AG09319 (cell line): ENCODE measurements at regions not wholly inside any gene's neighbourhood (a gene's known extent, or its start where the extent isn't known, plus 50 kb on each side); places are given as distances from the start of the nearest gene placed in this dataset.

Source experiments
- DNase-seq: peaks from one replicate; pipeline ENCODE4 v3.0.0-alpha.2; 2010; ENCODE audit warnings: low read depth; ENCODE audit errors: extremely low read depth
- CTCF ChIP-seq: IDR thresholded peaks from 2 replicates; pipeline ENCODE4 v1.5.1; 2011; ENCODE audit warnings: low read depth, mild to moderate bottlenecking, inconsistent platforms, low read length, moderate library complexity

- no peak for DNase-seq
- no peak for TF ChIP-seq CTCF
These were observed 344.2 kb upstream of the POM121L12 start for GRCh38 chr7:52691257-52691656.

DNA sequence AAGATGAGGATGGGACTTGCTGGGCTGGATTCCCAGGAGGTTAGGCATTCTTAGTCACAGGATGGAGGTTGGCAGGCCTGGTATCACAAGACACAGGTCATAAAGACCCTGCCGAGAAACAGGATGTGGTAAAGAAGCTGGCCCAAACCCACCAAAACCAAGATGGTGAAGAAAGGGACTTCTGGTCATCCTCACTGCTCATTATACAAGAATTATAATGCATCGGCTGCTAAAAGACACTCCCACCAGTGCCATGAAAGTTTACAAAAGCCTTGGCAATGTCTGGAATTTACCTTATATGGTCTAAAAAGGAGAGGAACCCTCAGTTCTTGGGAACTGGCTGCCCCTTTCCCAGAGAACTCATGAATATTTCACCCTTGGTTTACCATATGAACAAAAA lies 345.5 kb upstream of the POM121L12 start:
- no peak for TF ChIP-seq CTCF
- DNase-seq = no peak

- DNase-seq = no peak
- no peak for TF ChIP-seq CTCF
These were observed 350.1 kb upstream of the POM121L12 start for GRCh38 chr7:52685333-52685732.

- TF ChIP-seq CTCF = no peak
These were observed 351.0 kb upstream of the POM121L12 start for GRCh38 chr7:52684388-52684787.

GRCh38 chr7:52682993-52683392 lies 352.4 kb upstream of the POM121L12 start:
- no peak for DNase-seq
- no peak for TF ChIP-seq CTCF

More at GRCh38 chr7:52684388-52684787, 351.0 kb upstream of the POM121L12 start:
- DNase-seq = no peak

- no peak for TF ChIP-seq CTCF
- no peak for DNase-seq
These were observed 364.7 kb upstream of the POM121L12 start for GRCh38 chr7:52670608-52671225.

DNA sequence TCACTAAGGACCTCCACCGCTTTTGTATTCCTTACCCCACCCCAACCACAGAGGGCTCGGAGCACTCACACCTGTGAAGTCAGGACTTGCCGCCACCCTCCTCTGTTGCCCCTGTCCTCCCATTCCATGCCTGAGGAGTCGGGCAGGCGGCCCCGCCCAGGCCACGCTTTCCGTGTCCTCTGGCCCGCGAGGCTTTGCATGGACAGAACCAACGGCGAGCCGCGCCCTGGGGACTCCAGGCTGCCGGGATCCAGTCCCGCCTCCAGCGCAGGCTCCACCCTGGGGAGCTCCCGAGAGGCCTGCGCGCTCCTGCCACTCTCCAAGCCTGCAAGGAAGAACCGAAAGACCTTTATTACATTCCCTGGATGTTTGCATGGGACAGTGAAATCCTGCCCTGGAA lies 366.4 kb upstream of the POM121L12 start:
- TF ChIP-seq CTCF = no peak
- DNase-seq = no peak
